ENCODE measurements at regions not wholly inside any gene's neighbourhood (a gene's known extent, or its start where the extent isn't known, plus 50 kb on each side); places are given as distances from the start of the nearest gene placed in this dataset.

DNA sequence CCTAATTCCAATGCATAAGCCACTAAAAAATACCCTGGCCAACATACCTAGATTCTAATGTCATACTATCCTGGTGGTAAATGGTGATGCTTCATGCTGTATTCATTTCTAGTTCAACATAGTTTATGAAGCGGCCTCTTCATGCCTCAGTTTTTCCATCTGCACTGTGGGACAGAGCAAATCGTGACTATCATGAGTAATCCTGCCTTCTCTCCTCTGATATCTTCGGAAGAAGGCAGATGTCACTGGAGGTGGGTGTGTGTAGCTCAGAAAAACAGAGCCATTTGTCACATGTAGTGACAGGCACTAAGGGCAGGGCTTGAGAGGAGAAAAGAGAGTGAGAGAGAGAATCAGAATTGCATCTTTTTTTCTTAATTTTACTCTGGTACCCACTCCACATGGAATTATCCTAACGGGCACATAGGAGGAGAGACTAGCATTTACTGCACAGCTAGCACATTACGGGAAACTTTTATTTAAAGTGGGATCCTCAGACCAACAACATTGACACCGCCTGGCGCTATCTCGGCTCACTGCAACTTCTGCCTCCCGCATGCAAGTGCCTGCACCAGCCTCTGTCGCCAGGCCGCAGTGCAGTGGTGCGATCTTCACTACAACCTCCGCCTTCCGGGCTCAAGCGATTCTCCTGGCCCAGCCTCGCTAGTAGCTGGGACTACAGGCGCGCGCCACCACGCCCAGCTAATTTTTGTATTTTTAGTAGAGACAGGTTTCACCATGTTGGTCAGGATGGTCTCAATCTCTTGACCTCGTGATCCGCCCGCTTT is 78.4 kb upstream of the KCNA3 start:
- Histone ChIP-seq H3K4me1 (no peaks in the 10 kb centered on the region), H3K27ac (no peak overlapping the region), H3K27me3 (peaks cover 0 to 12% of the 10 kb centered on the region in 2 donors), H3K36me3 (no peaks in the 10 kb centered on the region), H3K9me3 (no peaks in the 10 kb centered on the region), H3K4me3 (no peak overlapping the region)
- TF ChIP-seq, protein P1, sequence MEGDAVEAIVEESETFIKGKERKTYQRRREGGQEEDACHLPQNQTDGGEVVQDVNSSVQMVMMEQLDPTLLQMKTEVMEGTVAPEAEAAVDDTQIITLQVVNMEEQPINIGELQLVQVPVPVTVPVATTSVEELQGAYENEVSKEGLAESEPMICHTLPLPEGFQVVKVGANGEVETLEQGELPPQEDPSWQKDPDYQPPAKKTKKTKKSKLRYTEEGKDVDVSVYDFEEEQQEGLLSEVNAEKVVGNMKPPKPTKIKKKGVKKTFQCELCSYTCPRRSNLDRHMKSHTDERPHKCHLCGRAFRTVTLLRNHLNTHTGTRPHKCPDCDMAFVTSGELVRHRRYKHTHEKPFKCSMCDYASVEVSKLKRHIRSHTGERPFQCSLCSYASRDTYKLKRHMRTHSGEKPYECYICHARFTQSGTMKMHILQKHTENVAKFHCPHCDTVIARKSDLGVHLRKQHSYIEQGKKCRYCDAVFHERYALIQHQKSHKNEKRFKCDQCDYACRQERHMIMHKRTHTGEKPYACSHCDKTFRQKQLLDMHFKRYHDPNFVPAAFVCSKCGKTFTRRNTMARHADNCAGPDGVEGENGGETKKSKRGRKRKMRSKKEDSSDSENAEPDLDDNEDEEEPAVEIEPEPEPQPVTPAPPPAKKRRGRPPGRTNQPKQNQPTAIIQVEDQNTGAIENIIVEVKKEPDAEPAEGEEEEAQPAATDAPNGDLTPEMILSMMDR (IDR thresholded peaks at IDR 0.05): no peak
- no peak for DNase-seq
- intact Hi-C loops (cut with DNase I; ENCODE audit: low total_unique reads): no loop called here

DNA sequence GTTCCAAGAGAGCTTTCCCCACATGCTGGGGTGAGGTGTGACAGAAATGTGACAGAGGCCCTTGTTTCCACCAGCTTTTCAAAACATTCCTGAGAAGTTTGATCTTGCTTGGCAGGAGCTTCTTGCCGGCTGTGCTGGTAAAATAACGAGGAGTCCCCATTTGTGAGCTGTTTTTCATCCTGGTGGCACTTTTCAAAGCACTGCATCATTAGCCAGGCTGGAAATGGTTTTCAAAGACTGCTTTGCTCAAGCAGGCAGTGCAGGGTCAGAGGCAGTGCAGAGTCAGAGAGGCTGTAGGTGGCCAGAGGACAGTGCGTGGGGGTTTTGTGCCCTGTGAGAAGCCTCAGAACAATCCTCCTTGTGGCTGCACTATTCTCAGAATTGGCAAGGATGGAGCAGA is 75.8 kb upstream of the KCNA3 start:
- Histone ChIP-seq H3K9me3 (no peaks in the 10 kb centered on the region), H3K27me3 (peaks cover 0 to 5% of the 10 kb centered on the region in 2 donors), H3K36me3 (no peaks in the 10 kb centered on the region), H3K4me3 (no peak overlapping the region), H3K4me1 (no peaks in the 10 kb centered on the region), H3K27ac (no peak overlapping the region)
- TF ChIP-seq, protein P1 (IDR thresholded peaks at IDR 0.05): no peak
- DNase-seq: no peak
- intact Hi-C loops (cut with DNase I; ENCODE audit: low total_unique reads): no loop called here

DNA sequence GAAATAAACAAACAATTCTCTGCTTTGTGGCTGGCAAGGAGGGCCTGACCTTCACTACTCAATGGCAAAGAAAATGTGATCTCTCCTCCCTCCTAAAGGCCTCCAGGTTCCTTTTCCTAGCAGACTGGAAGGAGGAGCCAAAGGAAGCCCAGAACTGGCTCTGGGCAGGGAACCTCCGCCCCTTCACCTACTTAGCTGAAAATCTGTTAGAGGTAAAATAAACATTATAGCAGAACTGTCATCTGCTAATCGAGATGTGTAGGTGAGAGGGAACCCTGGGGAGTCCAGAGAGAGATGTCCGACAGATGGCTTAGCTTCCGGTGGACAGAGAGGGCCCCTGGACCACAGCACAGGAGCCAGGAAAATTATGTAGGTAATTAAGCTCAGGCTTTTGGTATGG is 75.2 kb upstream of the KCNA3 start:
- Histone ChIP-seq H3K36me3 (no peaks in the 10 kb centered on the region), H3K9me3 (no peaks in the 10 kb centered on the region), H3K4me3 (no peak overlapping the region), H3K27me3 (peaks cover 0 to 5% of the 10 kb centered on the region in 2 donors), H3K27ac (no peak overlapping the region), H3K4me1 (no peaks in the 10 kb centered on the region)
- intact Hi-C loops (cut with DNase I; ENCODE audit: low total_unique reads): no loop called here
- DNase-seq: no peak
- TF ChIP-seq, protein P1 (IDR thresholded peaks at IDR 0.05): no peak

- Histone ChIP-seq H3K27me3 (peaks cover 0 to 5% of the 10 kb centered on the region in 2 donors), H3K27ac (no peak overlapping the region), H3K9me3 (no peaks in the 10 kb centered on the region), H3K36me3 (no peaks in the 10 kb centered on the region), H3K4me3 (no peak overlapping the region), H3K4me1 (no peaks in the 10 kb centered on the region)
- TF ChIP-seq, protein P1 (IDR thresholded peaks at IDR 0.05): no peak
- no peak for DNase-seq
- intact Hi-C loops (cut with DNase I; ENCODE audit: low total_unique reads): no loop called here
Measured at GRCh38 chr1:110746644-110747259, 72.0 kb upstream of the KCNA3 start.

GRCh38 chr1:110743397-110743796 is 68.7 kb upstream of the KCNA3 start:
- no peak for DNase-seq
- TF ChIP-seq, protein P1 (IDR thresholded peaks at IDR 0.05): no peak
- Histone ChIP-seq H3K27ac (no peak overlapping the region), H3K4me3 (no peak overlapping the region), H3K4me1 (no peaks in the 10 kb centered on the region), H3K27me3 (no peaks in the 10 kb centered on the region), H3K9me3 (no peaks in the 10 kb centered on the region), H3K36me3 (no peaks in the 10 kb centered on the region)
- intact Hi-C loops (cut with DNase I; ENCODE audit: low total_unique reads): no loop called here
